ENCODE measurements at regions not wholly inside any gene's neighbourhood (a gene's known extent, or its start where the extent isn't known, plus 50 kb on each side); places are given as distances from the start of the nearest gene placed in this dataset.
"Not testable (repeated sequence)": the region's sequence is repeated elsewhere in the genome, so short reads cannot be mapped to it uniquely, and the experiment has no call there.

GRCh38 chrY:26638063-26638462, 1016.1 kb downstream of the CDY1 start:
- DNase-seq (ENCODE audit: low spot score), result no peak

- DNase-seq (ENCODE audit: low spot score), result not testable (repeated sequence)
These were observed 1023.9 kb downstream of the CDY1 start for GRCh38 chrY:26645856-26646255.

GRCh38 chrY:26648240-26648639, 1026.3 kb downstream of the CDY1 start:
- not testable (repeated sequence) for DNase-seq (ENCODE audit: low spot score)

- not testable (repeated sequence) for DNase-seq (ENCODE audit: low spot score)
These were observed 1042.3 kb downstream of the CDY1 start for GRCh38 chrY:26664245-26664644.

- DNase-seq (ENCODE audit: low spot score), result not testable (repeated sequence)
These were observed 1044.8 kb downstream of the CDY1 start for GRCh38 chrY:26666691-26667090.

- DNase-seq (ENCODE audit: low spot score), result not testable (repeated sequence)
These were observed 1047.3 kb downstream of the CDY1 start for GRCh38 chrY:26669243-26669642.

- not testable (repeated sequence) for DNase-seq (ENCODE audit: low spot score)
These were observed 1048.5 kb downstream of the CDY1 start for GRCh38 chrY:26670360-26670871.

GRCh38 chrY:26670881-26671879, 1049.3 kb downstream of the CDY1 start:
- DNase-seq (ENCODE audit: low spot score), result peak; percentile 51
